Dedifferentiated amniotic fluid mesenchymal stem cell (primary cell): ENCODE measurements at regions not wholly inside any gene's neighbourhood (a gene's known extent, or its start where the extent isn't known, plus 50 kb on each side); places are given as distances from the start of the nearest gene placed in this dataset.

Source experiments
- DNase-seq: peaks from one replicate; pipeline ENCODE4 v3.0.0-alpha.2; 2016; ENCODE audit errors: extremely low spot score

DNA sequence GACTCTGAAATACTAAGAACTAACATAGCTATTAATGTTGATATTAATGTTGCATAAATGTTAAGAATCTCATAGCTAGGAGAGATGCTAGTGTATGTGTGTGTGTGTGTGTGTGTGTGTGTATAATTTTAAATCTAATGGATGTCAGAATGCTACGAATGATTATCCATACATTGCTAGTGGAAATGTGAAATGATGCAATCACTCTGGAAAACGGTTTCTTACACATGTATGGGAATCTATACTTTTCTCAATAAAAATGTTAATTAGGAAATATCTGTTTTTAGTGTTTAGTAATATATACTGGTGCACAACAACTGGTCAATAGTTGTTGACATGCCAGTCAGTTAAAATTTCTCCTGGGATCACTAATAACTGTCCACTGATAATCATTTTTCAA lies 908.8 kb upstream of the POU3F3 start:
- no peak for DNase-seq

- no peak for DNase-seq
Measured at GRCh38 chr2:103959174-103960128, 894.5 kb upstream of the POU3F3 start.

DNA sequence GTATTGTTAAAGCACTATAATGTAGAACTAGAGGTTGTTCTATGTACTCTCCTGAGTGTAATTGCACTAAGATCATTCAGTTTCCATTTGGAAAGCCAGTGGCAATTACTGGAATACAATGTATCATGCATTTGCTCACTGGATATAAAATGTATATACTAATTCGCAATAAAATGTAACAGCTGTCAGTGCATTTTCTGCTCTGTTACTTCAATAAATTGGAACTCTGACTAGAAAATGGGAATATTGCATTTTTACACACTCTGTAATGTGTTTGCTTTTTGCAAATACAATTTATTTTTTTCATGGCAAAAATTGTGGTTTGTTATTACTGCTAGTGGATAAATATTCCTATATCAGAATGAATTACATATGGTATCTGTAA lies 893.8 kb upstream of the POU3F3 start:
- DNase-seq: no peak

DNA sequence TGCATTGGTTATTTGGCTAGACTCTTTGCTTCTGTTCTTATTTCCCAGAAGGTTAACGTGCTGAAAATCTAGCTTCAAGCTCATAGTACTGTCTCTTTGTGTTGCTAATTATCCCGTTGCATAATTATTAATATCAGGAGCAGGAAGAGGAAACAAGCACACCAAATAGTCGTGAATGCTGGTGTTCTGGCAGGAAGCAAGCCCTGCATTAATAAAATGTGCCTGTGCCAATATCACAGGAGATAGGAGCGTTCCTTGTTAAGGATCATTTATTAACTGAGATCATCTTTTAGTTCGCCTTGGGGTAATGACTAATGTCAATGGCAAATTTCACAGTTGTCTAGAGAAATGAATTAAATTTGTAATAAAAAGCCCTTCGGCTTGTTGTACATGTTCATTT lies 893.0 kb upstream of the POU3F3 start:
- no peak for DNase-seq

GRCh38 chr2:103961862-103962261 lies 892.1 kb upstream of the POU3F3 start:
- no peak for DNase-seq

- no peak for DNase-seq
Measured at GRCh38 chr2:103962670-103963069, 891.2 kb upstream of the POU3F3 start.

DNA sequence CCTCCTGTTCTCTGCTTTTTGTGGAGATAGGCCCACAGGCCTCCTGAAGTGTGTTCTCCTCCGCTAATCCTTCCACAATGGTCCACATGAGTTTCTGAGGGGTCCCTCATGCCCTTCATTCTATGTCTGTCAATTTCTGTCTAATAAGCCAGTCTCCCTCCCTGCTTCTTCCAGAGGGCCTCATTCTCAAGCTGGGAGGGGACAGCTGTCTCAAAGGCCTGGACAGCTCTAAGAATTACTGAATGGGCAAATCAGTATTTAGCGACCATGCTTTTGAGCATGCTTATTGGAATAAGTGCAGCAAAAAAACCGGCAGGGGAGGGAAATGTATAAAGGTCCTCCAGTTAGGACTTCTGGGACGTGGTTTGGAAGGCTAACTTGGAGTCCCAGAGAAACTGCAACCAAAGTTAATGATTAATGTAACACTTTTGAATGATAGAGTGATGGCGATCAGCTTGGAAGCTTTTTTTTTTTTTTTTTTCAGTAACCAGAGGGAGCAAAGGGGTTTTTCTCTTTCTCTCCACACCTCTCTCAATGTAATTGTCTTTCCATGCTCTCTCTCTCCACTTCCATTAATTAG lies 890.7 kb upstream of the POU3F3 start:
- no peak for DNase-seq

- DNase-seq: no peak
Measured at GRCh38 chr2:103977241-103977640, 876.7 kb upstream of the POU3F3 start.

GRCh38 chr2:103977668-103978067 lies 876.2 kb upstream of the POU3F3 start:
- no peak for DNase-seq

GRCh38 chr2:103980401-103980800 lies 873.5 kb upstream of the POU3F3 start:
- no peak for DNase-seq

DNA sequence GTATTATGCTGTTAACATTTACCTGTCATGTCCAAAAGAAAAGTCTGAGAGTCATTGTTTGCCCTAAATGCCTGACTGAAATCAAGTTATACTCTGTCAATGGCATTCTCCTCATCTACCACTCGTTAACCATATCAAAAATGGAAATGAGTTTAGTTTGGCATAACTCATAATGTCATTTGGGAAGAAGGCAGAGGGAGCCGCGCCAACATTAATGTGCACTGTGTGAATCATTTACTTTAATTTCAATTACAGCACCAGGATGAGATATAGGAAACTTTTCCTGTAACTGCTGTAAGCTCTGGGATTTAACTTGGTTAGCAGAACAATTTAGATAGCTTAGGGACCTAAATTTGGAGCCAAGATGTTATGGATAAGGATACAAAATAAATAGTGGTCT lies 871.2 kb upstream of the POU3F3 start:
- DNase-seq: no peak

DNA sequence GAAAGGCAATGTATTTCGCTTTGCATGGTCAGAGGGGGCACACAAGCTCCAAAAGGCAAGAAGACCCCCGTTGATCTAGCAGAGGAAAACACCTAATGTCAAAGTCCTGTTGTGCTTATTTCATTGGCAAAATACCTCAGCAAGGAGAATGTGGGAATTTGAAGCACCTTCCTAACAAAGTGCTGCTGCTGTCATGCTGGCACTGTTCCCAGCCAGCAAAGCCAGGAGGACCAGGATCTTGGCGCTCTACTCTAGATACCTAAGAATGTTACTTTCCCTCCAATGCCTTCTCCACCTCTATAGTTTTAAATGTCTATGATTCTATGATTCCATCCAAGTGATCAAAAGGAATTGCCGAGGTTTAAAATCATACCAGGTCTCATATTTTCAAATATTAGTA lies 867.9 kb upstream of the POU3F3 start:
- no peak for DNase-seq

GRCh38 chr2:103991591-103991990 lies 862.3 kb upstream of the POU3F3 start:
- no peak for DNase-seq

GRCh38 chr2:104004821-104005220 lies 849.1 kb upstream of the POU3F3 start:
- DNase-seq: no peak

- DNase-seq: no peak
Measured at GRCh38 chr2:104016801-104017200, 837.1 kb upstream of the POU3F3 start.

- no peak for DNase-seq
Measured at GRCh38 chr2:104023306-104023705, 830.6 kb upstream of the POU3F3 start.

GRCh38 chr2:104023765-104024164 lies 830.1 kb upstream of the POU3F3 start:
- DNase-seq: no peak

DNA sequence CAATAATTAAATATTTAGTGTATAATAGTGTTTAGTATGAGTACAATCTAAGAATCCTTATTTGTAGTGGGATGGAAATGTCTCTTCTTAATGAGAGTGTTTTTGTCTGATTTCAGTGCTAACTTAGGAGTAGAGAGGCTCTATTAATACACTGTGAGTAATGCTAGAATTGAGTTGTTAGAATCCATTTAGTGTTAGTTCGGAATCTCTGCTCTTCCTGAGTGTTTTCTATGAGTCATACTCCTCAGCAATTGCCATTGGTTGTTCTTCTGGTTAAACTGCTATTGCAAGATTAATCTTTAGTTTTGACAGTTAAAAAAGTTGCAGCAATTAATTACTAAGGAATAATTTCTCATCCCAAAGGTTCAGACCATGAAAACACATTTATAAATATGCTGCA lies 828.6 kb upstream of the POU3F3 start:
- no peak for DNase-seq

DNA sequence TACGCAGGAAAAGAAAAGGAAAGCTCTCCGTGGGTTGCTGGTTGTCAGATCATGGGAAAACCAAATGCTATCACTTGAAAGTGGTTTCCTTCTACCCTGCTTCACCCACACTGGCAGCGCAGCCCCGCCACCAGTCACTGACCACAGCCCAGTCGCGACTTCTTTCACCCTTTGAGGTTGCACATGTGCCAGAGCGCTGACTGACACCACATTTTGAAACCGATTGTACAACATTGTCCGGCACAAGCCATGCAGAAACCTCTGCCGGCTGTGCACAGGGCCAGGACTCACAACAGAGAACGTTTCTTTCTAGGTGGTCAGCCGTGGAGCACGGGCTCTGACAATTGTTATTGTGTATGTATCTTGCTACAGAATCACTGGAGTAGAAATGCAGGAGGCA lies 827.2 kb upstream of the POU3F3 start:
- DNase-seq: no peak

- no peak for DNase-seq
Measured at GRCh38 chr2:104027321-104027720, 826.6 kb upstream of the POU3F3 start.

GRCh38 chr2:104028061-104028460 lies 825.9 kb upstream of the POU3F3 start:
- DNase-seq: no peak

- DNase-seq: no peak
Measured at GRCh38 chr2:104033399-104033798, 820.5 kb upstream of the POU3F3 start.

DNA sequence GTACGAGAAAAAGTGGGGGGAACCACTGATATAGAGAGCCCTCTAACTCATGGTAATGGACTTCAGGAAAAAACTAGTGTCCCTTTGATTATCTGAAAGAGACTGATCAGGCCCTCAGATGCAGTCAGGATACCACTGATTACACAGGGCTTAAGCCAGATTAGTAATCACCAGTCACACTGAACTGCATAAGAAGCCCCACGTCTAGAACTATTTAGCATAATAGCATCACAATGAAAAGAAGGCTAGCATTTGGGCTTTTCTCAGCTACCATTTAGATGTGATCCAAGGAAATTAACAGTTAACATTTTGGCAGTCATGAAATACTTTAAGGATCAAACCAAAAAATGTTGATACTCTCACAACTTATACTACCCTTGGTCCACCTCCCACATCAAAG lies 813.1 kb upstream of the POU3F3 start:
- no peak for DNase-seq
